Type B pancreatic cell (in vitro differentiated cells): ENCODE measurements at regions not wholly inside any gene's neighbourhood (a gene's known extent, or its start where the extent isn't known, plus 50 kb on each side); places are given as distances from the start of the nearest gene placed in this dataset.
"Not testable (repeated sequence)": the region's sequence is repeated elsewhere in the genome, so short reads cannot be mapped to it uniquely, and the experiment has no call there.

ENCODE experiments used
- DNase-seq: peaks from one replicate; pipeline ENCODE4 v3.0.0; 2021; ENCODE audit warnings: mixed read lengths; ENCODE audit not compliant: unreplicated experiment; ENCODE audit errors: extremely low spot score
- H3K27ac Mint-ChIP-seq: 2 replicates; pipeline ENCODE4 v1.8.0; 2021; ENCODE audit warnings: mild to moderate bottlenecking, mixed read lengths
- H3K27me3 Mint-ChIP-seq: 2 replicates; pipeline ENCODE4 v1.8.0; 2021; ENCODE audit warnings: mixed read lengths
- H3K36me3 Mint-ChIP-seq: 2 replicates; pipeline ENCODE4 v1.8.0; 2021; ENCODE audit warnings: mixed read lengths
- H3K4me1 Mint-ChIP-seq: one replicate; pipeline ENCODE4 v1.8.0; 2021; ENCODE audit warnings: mixed read lengths; ENCODE audit not compliant: unreplicated experiment
- H3K4me3 Mint-ChIP-seq: 2 replicates; pipeline ENCODE4 v1.8.0; 2021; ENCODE audit warnings: mild to moderate bottlenecking, mixed read lengths
- H3K9me3 Mint-ChIP-seq: 2 replicates; pipeline ENCODE4 v1.8.0; 2021; ENCODE audit warnings: mixed read lengths
- CTCF ChIP-seq: fragments of 200-600 bp; sonication (generic); conservative IDR thresholded peaks from 2 replicates; pipeline ENCODE4 v1.5.0; 2021; ENCODE audit warnings: antibody characterized with exemption, mild to moderate bottlenecking

- no peak for DNase-seq
- no peaks in the 10 kb centered on the region for H3K36me3 Mint-ChIP-seq
- peaks cover 3% of the 10 kb centered on the region for H3K27me3 Mint-ChIP-seq
- H3K4me1 Mint-ChIP-seq, result peaks cover 4% of the 10 kb centered on the region
- H3K9me3 Mint-ChIP-seq, result no peaks in the 10 kb centered on the region
- no peak overlapping the region for H3K4me3 Mint-ChIP-seq
- TF ChIP-seq CTCF, result no peak
- no peak overlapping the region for H3K27ac Mint-ChIP-seq
These were observed 105.5 kb downstream of the POU4F1 start for GRCh38 chr13:78497702-78498355.

- peaks cover 8% of the 10 kb centered on the region for H3K9me3 Mint-ChIP-seq
- peaks cover 4% of the 10 kb centered on the region for H3K4me1 Mint-ChIP-seq
- no peak for DNase-seq
- H3K36me3 Mint-ChIP-seq, result no peaks in the 10 kb centered on the region
- TF ChIP-seq CTCF, result no peak
- no peak overlapping the region for H3K27ac Mint-ChIP-seq
- H3K27me3 Mint-ChIP-seq, result peaks cover 3% of the 10 kb centered on the region
- H3K4me3 Mint-ChIP-seq, result no peak overlapping the region
These were observed 111.4 kb downstream of the POU4F1 start for GRCh38 chr13:78491978-78492377.

DNA sequence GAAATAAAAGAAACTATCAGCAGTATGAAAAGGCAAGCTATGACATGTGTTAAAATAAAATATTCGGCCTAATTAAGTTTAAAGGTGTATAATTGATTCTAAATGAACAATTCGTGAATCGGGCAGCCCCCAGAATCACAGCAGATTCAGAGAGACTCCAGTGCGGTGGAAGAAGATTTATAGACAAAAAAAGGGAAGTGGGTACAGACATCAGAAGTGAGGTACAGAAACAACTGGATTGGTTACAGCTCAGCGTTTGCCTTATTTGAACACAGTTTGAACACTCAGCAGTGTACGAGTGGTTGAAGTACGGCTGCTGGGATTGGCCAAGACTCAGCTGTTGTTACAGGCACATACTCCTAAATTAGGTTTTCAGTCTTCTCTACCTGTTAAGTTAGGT, 113.1 kb downstream of the POU4F1 start:
- H3K9me3 Mint-ChIP-seq, result not testable (repeated sequence)

GRCh38 chr13:78487707-78488106, 115.6 kb downstream of the POU4F1 start:
- Mint-ChIP-seq H3K27ac (no peak overlapping the region), H3K27me3 (no peaks in the 10 kb centered on the region), H3K4me1 (no peaks in the 10 kb centered on the region), H3K4me3 (no peak overlapping the region), H3K36me3 (no peaks in the 10 kb centered on the region), H3K9me3 (peaks cover 8% of the 10 kb centered on the region)
- TF ChIP-seq CTCF, result no peak
- no peak for DNase-seq

More for the DNA sequence above, 113.1 kb downstream of the POU4F1 start:
- H3K4me1 Mint-ChIP-seq, H3K4me3 Mint-ChIP-seq, H3K27ac Mint-ChIP-seq, H3K36me3 Mint-ChIP-seq, DNase-seq, H3K27me3 Mint-ChIP-seq: not testable (repeated sequence)

DNA sequence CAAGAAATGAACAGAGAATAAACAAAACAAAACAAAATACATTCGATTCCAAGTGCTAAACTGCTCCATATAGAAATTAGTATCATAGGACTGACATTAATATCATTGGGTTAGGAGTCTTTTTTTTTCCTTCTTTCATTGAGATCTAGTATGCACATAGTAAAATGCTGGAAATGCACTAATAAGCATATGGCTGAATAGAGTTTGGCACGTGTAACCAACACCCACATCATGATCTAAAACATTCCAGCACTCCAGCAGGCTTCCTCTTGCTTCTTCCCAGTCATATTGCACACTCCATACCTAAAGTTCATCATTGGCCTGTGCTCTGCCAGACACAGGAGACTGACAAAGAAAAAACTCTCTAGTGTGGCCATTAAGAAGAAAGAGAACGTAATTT, 117.5 kb downstream of the POU4F1 start:
- H3K9me3 Mint-ChIP-seq, result no peaks in the 10 kb centered on the region
- no peak overlapping the region for H3K4me3 Mint-ChIP-seq
- H3K4me1 Mint-ChIP-seq, result no peaks in the 10 kb centered on the region
- H3K36me3 Mint-ChIP-seq, result no peaks in the 10 kb centered on the region
- H3K27ac Mint-ChIP-seq, result no peak overlapping the region
- H3K27me3 Mint-ChIP-seq, result no peaks in the 10 kb centered on the region
- DNase-seq, result no peak
- no peak for TF ChIP-seq CTCF

DNA sequence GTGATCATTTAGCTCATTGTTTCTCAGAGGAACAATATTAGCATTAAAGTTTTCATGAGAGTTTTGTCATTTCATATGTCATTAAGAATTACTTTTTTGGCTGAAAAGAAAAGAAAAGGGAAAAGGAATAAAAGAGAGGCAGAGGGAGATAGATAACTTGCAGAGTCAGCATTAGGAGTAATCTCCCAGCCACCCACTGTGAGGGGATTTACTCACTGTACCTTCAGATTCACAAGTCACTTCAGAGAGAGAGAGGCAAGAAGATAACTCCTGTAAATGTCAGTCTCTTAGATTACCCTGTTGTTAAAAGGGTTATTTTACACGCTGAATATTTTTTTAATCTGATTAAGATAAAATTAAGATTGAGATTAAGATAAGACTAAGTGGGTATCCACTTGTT, 125.2 kb downstream of the POU4F1 start:
- TF ChIP-seq CTCF, result no peak
- Mint-ChIP-seq H3K36me3 (no peaks in the 10 kb centered on the region), H3K4me1 (no peaks in the 10 kb centered on the region), H3K27me3 (no peaks in the 10 kb centered on the region), H3K27ac (no peak overlapping the region), H3K9me3 (no peaks in the 10 kb centered on the region), H3K4me3 (no peak overlapping the region)
- DNase-seq, result no peak
